A172 (cell line): ENCODE measurements at regions not wholly inside any gene's neighbourhood (a gene's known extent, or its start where the extent isn't known, plus 50 kb on each side); places are given as distances from the start of the nearest gene placed in this dataset.
"Not testable (repeated sequence)": the region's sequence is repeated elsewhere in the genome, so short reads cannot be mapped to it uniquely, and the experiment has no call there.

Source experiments
- DNase-seq: peaks from one replicate; pipeline ENCODE4 v3.0.0-alpha.2; 2015; ENCODE audit warnings: low spot score

DNA sequence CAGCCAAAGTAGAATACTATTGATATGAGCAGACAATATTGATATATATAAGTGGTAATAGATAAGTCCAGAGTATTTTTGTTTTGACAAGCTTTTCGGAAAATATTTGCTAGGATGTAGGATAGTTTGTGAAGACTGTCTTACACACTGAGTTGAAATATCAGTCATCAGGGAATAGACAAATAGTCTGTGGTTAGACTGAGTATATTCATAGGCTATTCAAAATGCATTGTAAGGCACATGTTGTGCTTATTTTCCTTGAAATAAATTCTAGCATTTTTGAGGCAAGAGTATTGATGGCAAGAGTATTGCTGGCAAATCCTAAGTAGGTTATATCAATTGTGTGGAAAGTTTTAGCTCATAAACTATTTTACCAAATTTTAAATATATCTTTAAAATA, 201.1 kb downstream of the LRIG3 start:
- DNase-seq = no peak

DNA sequence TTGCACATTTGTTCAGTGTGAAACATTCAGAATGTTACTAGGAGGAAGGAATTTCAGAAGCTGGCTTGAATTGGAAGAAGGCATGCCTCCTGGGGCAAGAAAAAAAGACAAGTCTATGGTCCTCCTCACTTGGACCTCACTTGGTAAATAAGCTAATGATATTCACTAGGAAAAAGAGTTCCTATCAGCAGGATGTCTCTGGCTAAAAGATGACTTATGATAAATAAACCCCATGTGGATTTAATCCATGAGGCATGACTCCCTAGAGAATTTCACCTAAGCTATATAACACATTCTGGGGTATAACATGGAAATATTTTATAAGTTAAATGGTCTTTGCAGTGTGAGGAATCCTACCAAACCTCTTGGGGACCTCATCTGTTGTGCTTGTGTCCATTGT, 199.9 kb downstream of the LRIG3 start:
- no peak for DNase-seq

GRCh38 chr12:58725400-58726105, 194.8 kb downstream of the LRIG3 start:
- DNase-seq = no peak

- DNase-seq = no peak
Observed at GRCh38 chr12:58727521-58727920, 192.8 kb downstream of the LRIG3 start.

DNA sequence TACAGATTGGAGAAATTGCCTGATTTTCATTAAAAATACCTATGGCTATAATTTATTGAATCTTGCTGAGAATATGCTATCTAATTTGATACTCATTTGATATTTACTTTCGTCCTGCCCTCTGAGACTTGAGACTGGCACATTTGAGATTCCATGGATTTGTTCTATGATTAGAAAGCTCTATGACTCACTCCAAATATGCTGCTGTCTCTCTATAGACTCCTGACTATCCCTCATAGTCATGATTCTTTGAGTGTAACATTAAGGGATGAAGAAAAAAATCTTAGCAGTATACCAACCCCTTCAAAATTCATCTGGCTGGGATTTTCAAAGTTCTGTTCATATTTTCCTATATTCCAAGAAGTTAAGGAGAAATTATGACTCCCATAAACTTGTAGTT, 191.9 kb downstream of the LRIG3 start:
- peak; percentile 5 for DNase-seq

- no peak for DNase-seq
Observed at GRCh38 chr12:58731096-58731495, 189.2 kb downstream of the LRIG3 start.

DNA sequence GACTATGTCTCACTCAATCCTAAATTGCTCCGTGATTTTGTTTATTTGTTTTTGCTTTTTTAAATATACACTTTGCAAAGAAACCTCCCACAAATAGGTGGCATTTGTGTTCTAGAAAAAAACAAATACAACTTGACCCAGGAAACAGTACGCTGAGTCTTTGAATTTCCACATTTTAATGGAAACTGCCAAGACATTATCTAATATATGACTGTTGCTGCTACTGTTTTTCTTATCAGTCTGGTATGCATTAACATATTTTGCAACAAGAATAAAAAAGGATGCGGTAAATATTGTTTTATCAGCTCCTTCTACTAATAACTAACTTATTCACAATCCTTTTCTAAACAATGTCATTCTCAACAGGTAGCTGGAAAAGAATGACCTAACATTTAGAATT, 187.4 kb downstream of the LRIG3 start:
- DNase-seq = no peak

- no peak for DNase-seq
Observed at GRCh38 chr12:58741226-58741625, 179.1 kb downstream of the LRIG3 start.

DNA sequence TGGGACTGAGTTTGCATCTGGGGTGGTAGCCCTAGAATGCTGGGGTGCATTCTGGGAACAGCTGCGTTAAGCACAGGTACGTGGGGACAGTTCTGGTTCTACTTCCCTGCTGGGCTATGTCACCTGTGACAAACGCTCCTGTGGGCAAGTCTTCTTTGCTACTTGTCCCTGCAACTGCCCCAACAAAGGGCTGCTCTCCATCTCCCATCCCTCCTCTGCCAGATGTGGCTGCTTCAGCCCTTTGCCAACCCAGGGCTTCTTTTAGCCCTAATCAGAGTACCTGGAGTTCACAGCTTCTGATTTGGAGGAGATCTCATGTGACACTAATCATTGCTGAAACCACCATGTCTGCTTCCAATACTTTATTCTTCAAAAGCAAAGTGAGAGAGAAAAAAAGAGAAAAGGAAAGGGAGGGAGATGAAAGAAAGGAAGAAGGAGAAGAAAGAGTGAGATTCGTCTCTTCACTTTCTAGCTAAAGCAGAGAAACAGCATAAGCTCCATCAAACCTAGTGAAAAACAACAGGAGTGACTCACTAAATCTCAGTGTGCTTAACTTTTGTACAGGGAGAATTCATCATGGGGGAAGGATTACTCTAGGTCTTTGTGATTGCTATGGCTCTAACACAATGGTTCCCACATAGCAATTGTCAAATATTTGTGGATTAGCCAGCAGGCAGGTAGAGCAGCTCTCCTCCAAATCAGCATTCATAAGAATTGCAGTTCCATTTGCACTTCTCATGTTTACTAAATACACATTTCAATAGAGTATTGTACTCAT, 174.8 kb downstream of the LRIG3 start:
- DNase-seq = no peak

GRCh38 chr12:58747533-58747932, 172.8 kb downstream of the LRIG3 start:
- no peak for DNase-seq

DNA sequence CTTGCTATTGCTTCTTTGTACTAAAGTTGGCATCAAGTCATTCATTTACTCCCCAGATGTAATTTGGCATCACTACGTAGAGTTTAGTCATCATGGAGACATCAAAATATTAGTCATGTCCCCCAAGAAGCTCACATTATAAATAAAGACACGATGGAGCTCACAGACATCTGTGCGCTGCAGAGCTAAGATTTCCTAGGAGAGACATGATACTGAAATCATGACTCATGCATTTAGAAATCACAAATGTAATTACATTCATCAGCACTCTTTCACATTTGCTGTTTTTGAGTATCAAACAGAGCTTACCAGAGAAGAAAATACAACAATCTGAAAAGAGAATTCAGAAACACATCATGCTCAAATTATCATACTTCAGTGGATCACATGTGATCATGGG, 169.8 kb downstream of the LRIG3 start:
- DNase-seq = peak; percentile 64

DNA sequence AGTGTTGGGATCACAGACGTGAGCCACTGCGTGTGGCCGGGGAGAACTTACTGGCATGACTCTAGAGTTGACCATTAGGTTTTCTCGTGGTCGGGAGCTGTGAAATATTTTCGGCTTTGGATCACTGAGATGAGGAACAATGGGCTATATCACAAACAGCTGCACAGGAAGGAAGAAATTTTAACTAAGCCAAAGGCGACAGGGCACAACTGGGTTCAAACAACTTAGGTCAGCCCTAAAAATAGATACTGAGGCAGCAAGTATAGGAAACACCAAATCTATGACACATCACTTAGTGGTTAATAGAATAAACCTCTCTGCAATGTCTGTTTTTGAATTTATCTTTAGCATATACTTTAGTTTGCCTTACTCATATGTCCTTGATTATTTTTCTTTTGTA, 162.9 kb downstream of the LRIG3 start:
- DNase-seq = peak; percentile 52

GRCh38 chr12:58759745-58760144, 160.6 kb downstream of the LRIG3 start:
- DNase-seq = not testable (repeated sequence)

DNA sequence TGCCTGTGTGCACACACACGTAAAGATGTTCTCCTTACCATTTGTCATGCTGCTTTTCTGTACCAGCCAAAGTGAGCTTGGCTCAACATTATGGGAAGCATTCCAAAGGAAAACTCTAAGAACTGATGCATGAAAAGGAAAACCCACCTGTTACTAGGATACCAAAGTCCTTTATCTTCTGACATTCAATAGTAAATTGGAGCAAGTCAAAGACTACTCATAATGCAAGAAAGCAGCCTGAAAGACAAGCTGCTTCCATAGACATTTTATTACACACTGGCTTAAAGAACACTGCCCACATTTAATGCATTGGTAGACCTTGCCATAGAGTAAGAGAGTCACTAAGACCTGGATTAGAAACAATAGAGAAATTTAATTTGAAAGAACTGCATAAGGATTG, 159.0 kb downstream of the LRIG3 start:
- DNase-seq = no peak

DNA sequence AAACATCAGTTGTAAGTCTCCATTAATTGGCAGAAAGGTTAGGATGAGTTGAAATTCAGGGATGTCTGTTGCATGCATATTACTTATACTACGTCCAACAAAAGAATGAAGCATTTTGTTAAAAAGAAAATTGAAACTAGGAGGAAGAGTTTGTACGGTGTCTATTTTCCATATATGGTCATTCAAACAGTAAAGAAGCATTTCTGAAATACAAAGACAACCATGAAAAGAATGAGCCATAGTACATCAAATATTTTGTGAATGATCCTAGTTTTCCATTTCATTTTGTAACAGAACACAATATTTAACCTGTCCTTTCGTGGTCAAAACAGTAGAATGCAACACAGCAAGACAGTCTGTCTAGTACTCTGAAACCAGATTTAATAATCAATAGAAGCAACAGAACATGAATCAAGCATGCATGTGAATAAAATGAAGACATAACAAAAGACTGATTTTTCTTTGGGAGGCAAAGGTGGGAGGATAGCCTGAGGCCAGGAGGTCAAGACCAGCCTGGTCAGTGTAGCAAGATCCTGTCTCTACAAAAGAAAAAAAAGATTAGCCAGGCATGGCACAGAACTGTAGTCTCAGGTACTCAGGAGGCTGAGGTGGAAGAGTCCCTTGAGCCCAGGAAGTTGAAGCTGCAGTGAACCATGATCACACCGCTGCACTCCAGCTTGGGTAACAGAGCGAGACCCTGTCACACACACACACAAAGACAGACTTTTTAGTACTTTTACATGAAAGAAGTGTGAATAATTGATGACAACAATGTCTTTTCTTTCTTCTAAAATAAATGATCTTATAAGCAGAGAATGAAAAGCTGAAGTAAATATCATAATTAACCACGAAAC, 156.0 kb downstream of the LRIG3 start:
- no peak for DNase-seq

DNA sequence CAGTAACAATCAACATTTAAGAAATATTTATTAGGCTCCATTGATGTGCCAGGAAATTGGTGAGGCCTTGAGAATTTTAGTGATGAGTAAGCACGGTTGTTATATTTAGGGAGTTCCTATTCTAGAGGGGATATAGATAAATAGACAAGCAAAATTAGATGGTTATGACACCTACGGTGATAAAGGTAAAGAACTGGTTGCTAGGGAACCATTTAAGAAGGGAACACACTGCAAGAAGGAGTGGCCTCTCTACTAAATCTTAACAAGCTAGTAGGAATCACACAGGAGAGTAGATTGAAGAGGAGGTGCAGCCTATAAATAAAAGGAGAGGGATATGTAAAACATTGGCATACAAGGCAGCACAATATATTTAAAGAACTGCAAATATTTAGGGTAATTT, 155.2 kb downstream of the LRIG3 start:
- DNase-seq = no peak

DNA sequence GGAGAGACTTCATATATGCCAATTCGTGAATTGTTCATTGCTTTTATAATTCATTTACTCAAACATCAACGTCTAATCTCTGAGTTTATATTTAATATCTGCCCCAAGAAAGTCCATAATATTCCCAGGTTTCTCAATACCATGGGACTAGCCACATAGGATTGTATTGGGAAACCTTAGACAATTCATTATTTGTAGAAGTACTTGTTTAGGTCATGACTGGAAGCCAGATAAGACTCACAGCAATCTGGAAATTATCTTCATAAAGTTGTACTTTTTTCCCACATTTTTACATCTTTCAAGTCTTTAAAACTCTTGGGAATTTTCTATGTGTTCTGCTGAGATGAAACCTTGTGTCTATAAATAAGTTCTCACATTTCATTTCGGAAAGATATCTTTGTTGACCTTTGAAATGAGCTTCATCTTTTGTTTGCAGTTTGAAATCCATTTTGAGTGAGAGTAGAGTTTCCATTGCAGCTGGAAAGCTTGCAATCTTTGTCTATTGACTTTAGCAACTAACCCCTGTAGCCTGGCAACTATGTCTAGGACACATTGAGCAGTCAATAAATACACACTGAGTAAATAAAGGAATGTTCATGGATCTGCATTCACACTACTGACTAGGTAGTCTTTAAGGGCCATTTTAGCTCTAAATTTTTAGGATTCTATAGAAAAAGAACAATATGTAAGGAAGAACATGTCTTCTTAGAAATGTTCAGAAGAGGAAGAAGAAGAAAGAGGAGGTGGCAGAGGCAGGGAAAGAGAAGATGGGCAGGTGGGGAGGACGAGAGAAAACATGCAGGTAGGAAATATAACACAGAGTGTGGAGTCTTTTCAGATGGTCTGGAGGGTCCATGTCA, 154.4 kb downstream of the LRIG3 start:
- no peak for DNase-seq

- DNase-seq = no peak
Observed at GRCh38 chr12:58766513-58766870, 153.8 kb downstream of the LRIG3 start.

DNA sequence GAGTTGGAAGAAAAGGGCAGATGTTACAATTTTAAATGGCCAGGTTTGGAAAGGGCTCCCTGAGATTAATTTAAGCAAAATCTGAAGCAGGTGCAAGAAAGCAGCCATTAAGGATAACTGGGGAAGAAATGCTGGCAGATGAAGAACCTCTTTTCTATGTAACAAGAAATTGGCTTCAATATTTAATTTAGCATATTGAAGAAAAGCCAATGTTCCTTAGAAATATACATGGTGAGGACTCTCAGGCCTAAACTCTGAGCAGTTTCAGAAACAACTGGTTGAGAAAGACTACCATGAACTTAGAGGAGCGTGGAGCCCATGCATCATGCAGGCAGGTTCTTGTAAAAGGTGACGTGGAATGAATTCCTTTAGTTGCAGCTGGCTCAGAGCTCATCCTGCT, 152.8 kb downstream of the LRIG3 start:
- no peak for DNase-seq

DNA sequence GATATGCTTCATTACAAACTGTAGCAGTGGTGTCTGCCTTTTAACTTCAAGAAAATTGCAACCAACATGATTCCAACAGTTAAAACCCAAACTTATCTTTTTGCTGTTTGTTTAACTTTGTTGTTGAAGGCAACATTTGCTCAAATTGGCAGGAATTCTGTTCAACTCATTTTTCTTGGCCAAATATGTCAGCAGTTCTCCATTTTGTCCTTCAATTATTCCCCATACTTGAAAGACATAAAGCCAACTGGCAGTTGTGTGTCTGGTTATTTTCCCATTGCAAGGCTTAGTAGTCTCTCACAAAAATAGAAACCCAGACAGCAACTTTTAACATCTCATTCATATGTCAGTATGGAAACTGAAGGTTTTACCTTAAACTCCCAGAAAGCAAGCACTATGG, 146.3 kb downstream of the LRIG3 start:
- no peak for DNase-seq

DNA sequence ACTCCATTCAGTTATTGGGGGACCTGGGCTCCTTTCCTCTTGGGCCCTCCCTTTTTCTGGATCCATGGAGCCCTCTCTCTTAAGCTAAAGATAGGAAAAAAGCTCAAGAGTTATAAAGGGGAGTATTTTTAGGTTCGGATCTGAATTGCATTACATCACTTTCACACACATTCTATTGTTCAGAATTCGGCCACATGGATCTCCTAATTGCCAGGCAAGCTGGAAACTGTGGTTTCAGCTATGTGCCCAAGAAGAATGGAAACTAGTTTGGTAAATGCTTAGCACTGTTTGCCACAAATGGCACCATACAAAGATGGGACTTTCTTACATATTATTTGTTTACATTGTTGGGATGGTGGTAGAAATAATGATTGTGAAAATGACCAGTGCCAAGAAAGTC, 145.6 kb downstream of the LRIG3 start:
- DNase-seq = no peak

DNA sequence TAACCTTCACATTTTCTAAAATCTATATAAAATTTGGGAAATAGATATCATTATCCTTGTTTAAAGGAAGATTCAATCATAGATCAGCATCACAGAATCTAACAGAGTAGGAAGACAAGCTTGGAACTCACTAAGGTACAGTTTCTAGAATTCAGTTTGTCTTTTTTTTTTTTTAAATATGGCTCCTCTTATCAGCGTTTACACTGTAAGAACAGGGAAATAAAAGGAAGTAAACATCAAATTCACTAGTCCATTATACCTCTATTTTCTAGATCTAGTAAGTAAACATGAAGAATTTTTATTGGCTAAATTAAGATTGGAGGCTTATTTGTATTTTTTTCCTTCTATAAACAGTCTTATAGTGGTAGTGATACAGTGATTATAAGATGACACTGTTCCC, 144.9 kb downstream of the LRIG3 start:
- no peak for DNase-seq
